Hypothalamus (tissue), 51 donors: ENCODE measurements at regions not wholly inside any gene's neighbourhood (a gene's known extent, or its start where the extent isn't known, plus 50 kb on each side); places are given as distances from the start of the nearest gene placed in this dataset.
"Not testable (repeated sequence)": the region's sequence is repeated elsewhere in the genome, so short reads cannot be mapped to it uniquely, and the experiment has no call there.

Experiments
- DNase-seq, 51 donors: peaks; one replicate each; lab custom pipeline; 2025; lab: John Stamatoyannopoulos, UW

DNA sequence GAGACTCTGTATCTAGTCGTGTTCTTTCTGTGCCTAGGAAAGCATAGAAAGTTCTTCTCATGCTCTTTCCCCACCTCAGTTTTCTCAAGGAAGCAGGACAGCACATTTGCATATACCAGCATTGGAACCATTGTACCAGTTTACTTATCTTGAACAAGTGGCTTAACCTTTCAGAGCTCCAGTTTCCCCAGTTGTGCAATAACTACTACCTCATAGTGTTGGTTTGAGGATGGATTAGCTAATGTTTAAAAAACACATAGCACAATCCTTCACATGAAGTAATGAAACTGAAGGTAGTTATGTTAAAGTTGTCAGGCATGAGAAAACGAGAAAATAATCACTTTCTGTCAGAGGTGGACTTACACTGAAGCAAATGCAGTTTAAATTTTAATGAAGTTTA lies 92.2 kb upstream of the H2AZ1 start:
- no peak for DNase-seq

DNA sequence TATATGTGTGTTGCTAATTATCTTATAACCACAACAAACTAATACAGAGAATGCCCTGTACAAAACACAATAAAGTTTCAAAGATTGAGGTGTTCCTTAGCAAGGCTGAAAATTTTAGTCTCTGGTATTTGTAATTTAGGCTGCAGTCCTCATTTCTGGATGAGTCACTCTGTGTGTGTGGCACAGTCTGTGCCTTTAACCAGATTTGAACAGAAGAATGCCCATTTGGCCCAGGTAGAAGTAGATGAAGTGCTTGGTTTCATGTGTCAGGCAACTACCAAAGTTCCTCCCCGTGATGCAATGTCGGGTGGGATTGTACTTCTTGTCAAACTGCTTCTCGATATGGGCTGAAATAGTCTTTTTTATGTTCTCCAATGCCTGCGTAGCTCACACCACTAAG lies 91.6 kb upstream of the H2AZ1 start:
- DNase-seq: no peak

DNA sequence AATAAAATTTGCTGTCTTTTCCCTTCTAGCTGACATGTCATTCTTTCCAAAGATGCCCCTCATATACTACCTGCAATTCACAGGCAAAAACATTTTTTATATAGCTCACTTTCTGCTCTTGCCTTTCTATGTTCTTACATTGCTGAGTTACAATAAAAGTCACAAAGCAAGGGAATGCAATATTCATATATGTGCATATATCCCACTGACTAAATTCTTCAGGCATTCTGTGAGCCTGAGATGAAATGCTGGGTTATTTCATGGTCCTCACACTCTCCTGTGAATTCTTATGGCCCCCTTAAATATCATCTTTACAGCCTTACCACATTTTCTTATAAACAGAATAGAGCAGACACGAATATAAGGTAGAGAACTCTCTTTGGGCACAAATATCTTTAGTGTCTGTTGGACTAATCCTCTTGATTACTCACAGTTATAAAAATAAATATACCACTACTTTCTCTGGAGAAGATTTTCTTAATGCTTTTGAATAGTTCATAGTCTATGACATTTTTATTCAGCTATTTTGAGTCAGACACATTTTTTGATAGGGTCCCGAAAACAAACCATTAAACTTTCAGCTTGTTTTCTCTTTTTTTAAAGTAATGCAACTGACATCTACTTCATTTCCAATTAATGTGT lies 84.1 kb upstream of the H2AZ1 start:
- no peak for DNase-seq

DNA sequence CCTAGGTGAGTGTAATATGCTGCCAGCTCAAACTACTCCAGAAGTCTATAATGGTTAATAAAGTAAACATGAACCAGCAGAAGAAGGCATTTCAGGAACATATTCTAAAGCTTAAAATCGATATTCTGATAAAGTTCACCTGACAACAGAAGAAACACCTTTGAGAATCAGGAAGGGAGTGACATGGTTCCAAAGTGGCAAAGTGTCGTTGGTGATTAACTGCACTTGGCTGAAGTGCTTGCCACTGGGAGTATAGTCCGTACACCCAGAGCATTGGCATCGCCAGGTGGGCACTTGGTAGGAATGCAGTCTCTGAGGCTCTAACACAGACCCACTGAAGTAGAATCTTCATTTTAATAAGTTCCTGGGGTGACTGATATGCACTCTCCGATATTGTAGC lies 76.0 kb upstream of the H2AZ1 start:
- no peak for DNase-seq

DNA sequence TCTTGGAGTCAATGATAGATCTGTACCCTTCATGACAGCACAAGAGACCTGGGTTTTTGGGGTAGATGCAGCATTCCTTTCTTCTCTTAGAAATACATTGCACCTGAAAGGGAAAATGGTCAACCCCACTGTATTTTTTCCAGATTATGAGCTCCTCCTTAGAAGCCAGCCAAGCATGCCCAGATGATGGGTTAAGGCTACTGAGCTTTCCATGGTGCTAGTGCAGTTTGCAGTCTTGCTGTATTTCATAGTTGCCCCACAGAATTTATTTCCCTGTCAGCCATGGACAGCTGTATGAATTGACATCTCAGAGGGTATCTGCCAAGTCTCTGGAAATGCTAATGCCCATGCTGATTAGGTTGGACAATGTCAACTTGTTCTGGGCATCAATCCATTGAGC lies 73.7 kb upstream of the H2AZ1 start:
- DNase-seq: no peak

DNA sequence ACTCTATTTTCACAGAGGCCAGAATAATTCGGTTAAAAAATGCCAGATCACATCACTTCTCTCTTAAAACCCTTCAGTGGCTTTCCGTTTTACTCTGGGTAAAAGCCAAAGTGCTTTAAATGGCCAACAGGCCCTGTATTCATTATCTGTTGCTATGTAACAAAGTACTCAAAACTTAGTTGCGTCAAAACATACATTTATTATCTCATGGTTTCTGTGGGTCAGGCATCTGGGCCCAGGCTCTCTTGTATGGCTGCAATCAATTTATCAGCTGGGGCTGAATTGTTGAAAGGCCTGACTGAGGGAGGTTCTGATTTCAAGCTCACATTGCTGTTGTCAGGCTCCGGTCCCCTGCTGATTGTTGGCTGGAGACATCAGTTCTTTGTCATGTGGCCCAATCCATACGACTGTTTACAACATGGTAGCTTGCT lies 72.7 kb upstream of the H2AZ1 start:
- peak in 1 of 51 donors; percentile 4 for DNase-seq

DNA sequence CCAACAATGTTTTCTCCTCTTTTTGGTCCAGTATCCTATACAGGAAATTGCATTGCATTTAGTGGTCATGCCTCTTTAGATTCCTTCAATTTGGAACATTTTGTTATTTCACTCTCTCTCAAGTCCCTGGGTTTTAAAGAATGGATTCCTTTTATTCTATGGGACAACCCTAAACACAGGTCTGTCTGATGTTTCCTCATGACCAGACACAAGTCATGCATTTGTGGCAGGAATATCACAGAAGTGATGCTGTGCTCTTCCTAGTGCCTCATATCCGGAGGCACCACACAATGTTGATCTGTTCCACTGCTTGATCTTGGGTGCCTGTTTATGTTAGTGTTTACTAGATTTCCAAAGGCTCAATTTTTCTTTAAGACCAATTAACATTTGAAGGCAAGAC lies 69.7 kb upstream of the H2AZ1 start:
- DNase-seq: no peak

DNA sequence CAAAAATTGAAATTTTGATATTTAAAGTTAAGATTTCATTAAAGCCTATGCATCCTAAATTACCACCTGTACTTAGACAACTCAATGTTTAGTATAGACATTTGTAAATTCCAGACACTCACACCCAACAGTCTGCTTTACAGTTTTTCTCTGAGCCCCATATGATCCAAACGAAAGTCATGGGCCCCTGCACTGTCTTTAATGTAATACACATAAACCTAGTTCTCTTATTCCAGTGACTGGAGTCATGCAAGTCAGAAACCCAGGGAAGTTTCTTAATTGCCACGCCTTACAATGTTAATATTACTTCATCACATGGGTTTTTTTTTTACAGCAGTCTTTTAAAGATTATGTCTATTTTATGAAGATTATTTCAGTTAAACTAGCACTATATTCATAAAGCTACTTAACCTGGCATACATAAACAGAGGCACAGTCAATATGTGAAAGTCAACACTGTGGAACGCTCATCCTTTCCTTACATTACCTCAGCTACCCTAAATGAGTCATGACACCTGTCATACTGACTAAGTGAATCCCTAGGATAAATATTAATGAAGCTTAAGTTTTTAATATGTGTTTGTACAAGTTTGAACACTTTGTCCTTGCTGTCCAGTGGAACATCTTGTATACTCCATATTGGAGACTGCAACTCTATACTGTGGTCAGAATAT lies 67.7 kb upstream of the H2AZ1 start:
- no peak for DNase-seq

DNA sequence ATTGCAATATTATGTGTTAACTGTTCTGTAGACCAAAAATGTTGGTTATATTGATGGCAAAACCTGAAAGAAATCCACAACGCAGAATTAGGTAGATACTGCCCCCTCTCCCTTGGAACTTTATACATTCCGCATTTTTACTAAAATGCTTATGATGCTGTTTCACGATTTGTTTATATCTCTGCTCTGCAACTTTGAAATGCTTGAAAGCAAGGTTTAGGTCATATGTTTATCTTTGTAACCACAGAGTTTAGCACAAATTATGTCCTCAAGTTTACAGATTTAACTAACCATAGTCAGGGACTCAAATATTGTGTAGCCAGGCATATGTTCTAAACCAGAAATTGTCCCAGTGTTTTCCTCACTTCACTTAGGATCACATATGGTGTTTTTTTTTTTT lies 66.1 kb upstream of the H2AZ1 start:
- no peak for DNase-seq

DNA sequence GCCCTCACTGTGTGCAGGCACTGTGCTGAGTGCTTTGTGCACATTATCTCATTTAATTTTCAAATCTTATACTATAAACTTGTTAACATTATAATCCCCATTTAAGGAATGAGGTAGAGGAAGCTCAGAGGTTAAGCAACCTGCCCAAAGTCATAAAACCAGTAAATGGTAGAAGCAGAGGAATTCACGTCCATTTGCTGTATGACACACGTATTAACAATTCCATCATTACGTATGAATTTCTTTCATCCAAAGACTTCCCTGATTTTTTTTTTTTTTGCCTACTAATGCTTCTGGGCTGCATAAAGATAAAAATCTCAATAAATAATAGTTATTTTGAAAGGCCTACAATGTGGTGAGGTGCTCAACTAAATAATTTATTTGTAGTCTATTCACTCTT lies 64.5 kb upstream of the H2AZ1 start:
- DNase-seq: no peak

DNA sequence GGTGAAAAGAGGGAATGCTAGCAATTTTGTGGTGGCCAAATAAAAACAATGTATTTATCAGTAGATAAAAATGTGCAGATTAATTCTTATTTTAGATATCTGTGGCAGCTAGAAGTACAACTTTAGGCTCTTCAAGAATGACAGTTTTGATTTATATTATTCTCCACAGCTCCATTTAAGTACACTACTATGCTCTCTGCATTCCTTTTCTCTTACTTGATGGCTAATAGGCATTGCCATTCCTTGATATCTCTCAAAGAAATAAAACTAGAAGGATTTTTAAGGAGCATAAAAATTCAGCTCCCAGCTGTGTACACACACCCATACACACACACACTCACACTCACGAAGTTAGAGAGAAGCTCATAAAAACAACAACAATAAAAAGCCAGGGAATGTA lies 59.4 kb upstream of the H2AZ1 start:
- no peak for DNase-seq

DNA sequence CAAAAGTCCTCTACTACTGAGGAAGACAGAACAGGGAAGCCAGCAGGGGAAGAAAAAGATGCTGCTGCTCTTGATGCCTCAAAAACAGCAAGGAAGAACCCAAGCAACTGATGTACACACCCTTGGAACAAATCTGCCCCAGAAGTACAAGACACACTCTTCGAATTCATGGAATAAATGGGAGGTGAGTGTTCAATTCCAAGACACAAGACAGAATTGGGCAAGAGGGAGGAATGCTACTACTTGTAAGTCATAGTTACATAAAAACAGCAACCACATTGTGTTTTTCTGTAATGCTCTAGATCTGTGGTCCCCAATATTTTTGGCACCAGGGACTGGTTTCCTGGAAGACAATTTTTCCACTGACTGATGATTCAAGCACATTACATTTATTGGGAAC lies 58.0 kb upstream of the H2AZ1 start:
- DNase-seq: no peak

DNA sequence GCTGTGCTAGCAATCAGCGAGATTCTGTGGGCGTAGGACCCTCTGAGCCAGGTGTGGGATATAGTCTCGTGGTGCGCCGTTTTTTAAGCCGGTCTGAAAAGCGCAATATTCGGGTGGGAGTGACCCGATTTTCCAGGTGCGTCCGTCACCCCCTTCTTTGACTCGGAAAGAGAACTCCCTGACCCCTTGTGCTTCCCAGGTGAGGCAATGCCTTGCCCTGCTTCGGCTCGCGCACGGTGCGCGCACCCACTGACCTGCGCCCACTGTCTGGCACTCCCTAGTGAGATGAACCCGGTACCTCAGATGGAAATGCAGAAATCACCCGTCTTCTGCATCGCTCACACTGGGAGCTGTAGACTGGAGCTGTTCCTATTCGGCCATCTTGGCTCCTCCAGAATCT lies 56.1 kb upstream of the H2AZ1 start:
- not testable (repeated sequence) for DNase-seq
